Smooth muscle cell (in vitro differentiated cells): ENCODE measurements at regions not wholly inside any gene's neighbourhood (a gene's known extent, or its start where the extent isn't known, plus 50 kb on each side); places are given as distances from the start of the nearest gene placed in this dataset.

Source experiments
- DNase-seq: peaks from one replicate; lab custom pipeline; 2025; ENCODE audit not compliant: unreplicated experiment; lab: John Stamatoyannopoulos, UW
- H2AFZ ChIP-seq: fragments of 200-600 bp; sonication (generic); 2 replicates; pipeline ENCODE4 v1.6.0; 2016; ENCODE audit warnings: antibody characterized with exemption, low read depth, mild to moderate bottlenecking
- H3F3A ChIP-seq: fragments of 200-600 bp; sonication (generic); 2 replicates; pipeline ENCODE4 v1.6.0; 2017; ENCODE audit warnings: antibody characterized with exemption, low read depth
- H3K27ac ChIP-seq: fragments of 200-600 bp; sonication (generic); 2 replicates; pipeline ENCODE4 v1.5.1; 2016; ENCODE audit warnings: low read depth, mild to moderate bottlenecking
- H3K27me3 ChIP-seq: fragments of 200-600 bp; sonication (generic); 2 replicates; pipeline ENCODE4 v1.6.1; 2016; ENCODE audit warnings: low read depth, mild to moderate bottlenecking
- H3K36me3 ChIP-seq: fragments of 200-600 bp; sonication (generic); 2 replicates; pipeline ENCODE4 v1.5.1; 2016; ENCODE audit warnings: low read depth
- H3K4me1 ChIP-seq: fragments of 200-600 bp; sonication (generic); 2 replicates; pipeline ENCODE4 v1.5.1; 2016; ENCODE audit warnings: low read depth
- H3K4me2 ChIP-seq: fragments of 200-600 bp; sonication (generic); 2 replicates; pipeline ENCODE4 v1.6.0; 2016; ENCODE audit warnings: mild to moderate bottlenecking
- H3K4me3 ChIP-seq: fragments of 200-600 bp; sonication (generic); 2 replicates; pipeline ENCODE4 v1.5.1; 2016; ENCODE audit warnings: mild to moderate bottlenecking
- H3K79me2 ChIP-seq: fragments of 200-600 bp; sonication (generic); 2 replicates; pipeline ENCODE4 v1.6.0; 2016; ENCODE audit warnings: low read depth, mild to moderate bottlenecking
- H3K9ac ChIP-seq: fragments of 200-600 bp; sonication (generic); 2 replicates; pipeline ENCODE4 v1.6.0; 2016; ENCODE audit warnings: low read depth
- H3K9me3 ChIP-seq: fragments of 200-600 bp; sonication (generic); replicated peaks from 2 replicates; pipeline ENCODE4 v1.5.1; 2016; ENCODE audit warnings: low read depth
- H4K20me1 ChIP-seq: fragments of 200-600 bp; sonication (generic); 2 replicates; pipeline ENCODE4 v1.6.0; 2016; ENCODE audit warnings: low read depth
- CTCF ChIP-seq: fragments of 200-600 bp; sonication (generic); IDR thresholded peaks from 2 replicates; pipeline ENCODE4 v1.5.1; 2017; ENCODE audit warnings: borderline replicate concordance, mild to moderate bottlenecking, antibody characterized with exemption; ENCODE audit not compliant: insufficient read depth, poor library complexity, severe bottlenecking
- WGBS: methylation state at CpG from one replicate; pipeline ENCODE4 v1.1.7; 2016; ENCODE audit warnings: low lambda C conversion rate; 5-methylcytosine and 5-hydroxymethylcytosine counted together

- Histone ChIP-seq H4K20me1 (no peaks in the 10 kb centered on the region), H3K9me3 (no peaks in the 10 kb centered on the region), H3K27me3 (no peaks in the 10 kb centered on the region), H3K4me2 (no peak overlapping the region), H3K79me2 (no peaks in the 10 kb centered on the region), H3K36me3 (no peaks in the 10 kb centered on the region), H2AFZ (no peak overlapping the region), H3K4me3 (no peak overlapping the region), H3K4me1 (no peaks in the 10 kb centered on the region), H3K9ac (no peak overlapping the region), H3K27ac (no peak overlapping the region), H3F3A (no peaks in the 10 kb centered on the region)
- no peak for DNase-seq
- WGBS, result 72% methylated on average over 4 of the region's 4 CpGs
- TF ChIP-seq CTCF, result no peak
These were observed 330.2 kb upstream of the SULF2 start for GRCh38 chr20:48115502-48115901.

- H3K4me2 ChIP-seq, result no peak overlapping the region
- no peak for TF ChIP-seq CTCF
- no peak overlapping the region for H3K9ac ChIP-seq
- H2AFZ ChIP-seq, result no peak overlapping the region
- no peak overlapping the region for H3K27ac ChIP-seq
- H3F3A ChIP-seq, result no peaks in the 10 kb centered on the region
- H3K79me2 ChIP-seq, result no peaks in the 10 kb centered on the region
- no peaks in the 10 kb centered on the region for H3K27me3 ChIP-seq
- DNase-seq, result no peak
- WGBS, result 91% methylated on average over 9 of the region's 9 CpGs
- H3K9me3 ChIP-seq, result no peaks in the 10 kb centered on the region
- H3K4me3 ChIP-seq, result no peak overlapping the region
- no peaks in the 10 kb centered on the region for H3K36me3 ChIP-seq
- no peaks in the 10 kb centered on the region for H4K20me1 ChIP-seq
- no peaks in the 10 kb centered on the region for H3K4me1 ChIP-seq
These were observed 322.3 kb upstream of the SULF2 start for GRCh38 chr20:48107560-48107959.

GRCh38 chr20:48106428-48106827 lies 321.1 kb upstream of the SULF2 start:
- 93% methylated on average over 3 of the region's 3 CpGs for WGBS
- no peak overlapping the region for H3K4me2 ChIP-seq

More at GRCh38 chr20:48106428-48106827, 321.1 kb upstream of the SULF2 start:
- no peaks in the 10 kb centered on the region for H3F3A ChIP-seq
- no peaks in the 10 kb centered on the region for H4K20me1 ChIP-seq
- no peak overlapping the region for H3K9ac ChIP-seq
- no peaks in the 10 kb centered on the region for H3K36me3 ChIP-seq
- H3K4me3 ChIP-seq, result no peak overlapping the region
- H3K79me2 ChIP-seq, result no peaks in the 10 kb centered on the region
- no peaks in the 10 kb centered on the region for H3K27me3 ChIP-seq
- H3K9me3 ChIP-seq, result no peaks in the 10 kb centered on the region
- H2AFZ ChIP-seq, result no peak overlapping the region
- TF ChIP-seq CTCF, result no peak
- H3K27ac ChIP-seq, result no peak overlapping the region
- no peak for DNase-seq
- no peaks in the 10 kb centered on the region for H3K4me1 ChIP-seq
